GM18505 (cell line): ENCODE measurements at regions not wholly inside any gene's neighbourhood (a gene's known extent, or its start where the extent isn't known, plus 50 kb on each side); places are given as distances from the start of the nearest gene placed in this dataset.

Experiments
- ATAC-seq: cut with Tn5 transposase; IDR thresholded peaks from one replicate; pipeline ENCODE4 v1.9.1; 2021; ENCODE audit not compliant: unreplicated experiment
- POLR2A ChIP-seq: IDR thresholded peaks from 4 replicates; pipeline ENCODE4 v1.6.1; 2011; ENCODE audit warnings: borderline replicate concordance; ENCODE audit not compliant: insufficient read depth, insufficient read length; ENCODE audit errors: extremely low read depth

GRCh38 chr7:25907731-25908130 is 244.3 kb upstream of the NFE2L3 start:
- no peak for TF ChIP-seq POLR2A
- no peak for ATAC-seq

- no peak for ATAC-seq
- TF ChIP-seq POLR2A: no peak
Measured at GRCh38 chr7:25908154-25908949, 243.6 kb upstream of the NFE2L3 start.

- no peak for TF ChIP-seq POLR2A
- ATAC-seq: no peak
Measured at GRCh38 chr7:25911738-25912607, 240.0 kb upstream of the NFE2L3 start.

GRCh38 chr7:25913598-25914224 is 238.3 kb upstream of the NFE2L3 start:
- no peak for TF ChIP-seq POLR2A
- no peak for ATAC-seq

- no peak for ATAC-seq
- no peak for TF ChIP-seq POLR2A
Measured at GRCh38 chr7:25918731-25919130, 233.3 kb upstream of the NFE2L3 start.

GRCh38 chr7:25922296-25922695 is 229.7 kb upstream of the NFE2L3 start:
- ATAC-seq: no peak
- no peak for TF ChIP-seq POLR2A

- ATAC-seq: no peak
- no peak for TF ChIP-seq POLR2A
Measured at GRCh38 chr7:25923741-25924460, 228.1 kb upstream of the NFE2L3 start.

GRCh38 chr7:25926009-25926408 is 226.0 kb upstream of the NFE2L3 start:
- no peak for TF ChIP-seq POLR2A
- ATAC-seq: no peak

- no peak for ATAC-seq
- TF ChIP-seq POLR2A: no peak
Measured at GRCh38 chr7:25926451-25926850, 225.5 kb upstream of the NFE2L3 start.

GRCh38 chr7:25926891-25927625 is 224.9 kb upstream of the NFE2L3 start:
- TF ChIP-seq POLR2A: no peak
- no peak for ATAC-seq

- TF ChIP-seq POLR2A: no peak
- ATAC-seq: no peak
Measured at GRCh38 chr7:25927626-25927978, 224.4 kb upstream of the NFE2L3 start.

GRCh38 chr7:25928549-25929330 is 223.3 kb upstream of the NFE2L3 start:
- ATAC-seq: no peak
- no peak for TF ChIP-seq POLR2A

GRCh38 chr7:25929448-25929847 is 222.6 kb upstream of the NFE2L3 start:
- no peak for TF ChIP-seq POLR2A
- no peak for ATAC-seq
